GM12874 (cell line): ENCODE measurements at regions not wholly inside any gene's neighbourhood (a gene's known extent, or its start where the extent isn't known, plus 50 kb on each side); places are given as distances from the start of the nearest gene placed in this dataset.

ENCODE experiments used
- CTCF ChIP-seq: IDR thresholded peaks from 2 replicates; pipeline ENCODE4 v1.5.1; 2011; ENCODE audit warnings: low read depth, mild to moderate bottlenecking, control low read depth, low read length, moderate library complexity; ENCODE audit not compliant: insufficient read depth

DNA sequence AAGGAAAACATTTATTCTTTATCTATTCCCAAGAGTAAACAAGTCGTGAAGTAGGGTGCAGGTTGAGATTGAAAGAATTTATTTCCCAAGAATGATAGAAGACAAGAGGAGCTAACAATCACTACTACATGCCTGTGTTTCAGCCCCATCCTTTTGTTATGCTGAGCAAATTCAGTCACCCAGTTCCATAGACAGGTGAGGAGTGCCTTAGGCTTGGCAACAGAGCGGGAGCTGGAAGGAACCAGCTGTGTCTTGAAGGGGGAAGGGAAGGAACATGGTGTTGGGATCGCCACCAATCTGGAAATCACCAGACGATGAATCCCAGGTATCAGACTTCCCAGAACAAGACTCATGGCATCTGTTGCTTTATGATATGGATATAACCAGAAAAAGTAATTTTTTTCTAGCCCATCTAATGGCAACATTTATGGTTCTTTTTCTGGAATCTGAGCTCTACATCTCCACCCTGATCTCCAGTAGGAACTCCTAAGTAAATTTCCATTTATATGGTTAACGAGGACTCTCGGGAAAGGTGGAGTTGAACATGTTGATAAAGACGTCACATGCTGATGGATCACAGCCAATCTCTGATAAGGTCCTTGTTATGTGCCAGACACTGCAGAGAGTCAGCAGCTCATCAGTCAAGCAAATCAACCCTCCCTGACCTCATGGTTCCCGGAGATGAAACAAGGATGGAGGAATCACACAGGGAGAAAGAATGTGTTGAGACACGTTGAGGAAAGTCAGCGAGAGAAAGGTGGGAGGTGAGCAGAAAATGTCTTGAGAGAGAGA is 344.9 kb downstream of the SMOC2 start:
- no peak for TF ChIP-seq CTCF

- no peak for TF ChIP-seq CTCF
These were observed 343.4 kb downstream of the SMOC2 start for GRCh38 chr6:168784426-168784825.

DNA sequence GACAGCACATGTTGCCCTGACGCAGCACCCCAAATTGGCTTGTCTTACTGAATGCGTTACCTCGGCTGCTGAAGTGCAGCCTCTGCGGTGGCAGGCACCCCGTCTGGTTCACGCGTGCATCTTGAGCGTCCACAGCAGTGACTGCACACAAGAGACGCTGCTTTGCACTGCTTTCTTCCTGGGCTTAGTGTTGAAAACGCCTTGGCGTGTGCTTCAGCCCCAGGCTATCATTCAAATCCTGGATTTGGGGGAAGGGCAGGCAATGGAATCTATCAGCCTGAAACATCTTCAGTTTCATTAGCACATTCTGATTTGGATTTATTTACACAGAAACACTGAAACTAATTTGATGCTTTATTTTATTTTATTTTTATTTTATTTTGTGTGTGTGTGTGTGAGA is 342.7 kb downstream of the SMOC2 start:
- no peak for TF ChIP-seq CTCF

- no peak for TF ChIP-seq CTCF
These were observed 341.3 kb downstream of the SMOC2 start for GRCh38 chr6:168782187-168782751.

DNA sequence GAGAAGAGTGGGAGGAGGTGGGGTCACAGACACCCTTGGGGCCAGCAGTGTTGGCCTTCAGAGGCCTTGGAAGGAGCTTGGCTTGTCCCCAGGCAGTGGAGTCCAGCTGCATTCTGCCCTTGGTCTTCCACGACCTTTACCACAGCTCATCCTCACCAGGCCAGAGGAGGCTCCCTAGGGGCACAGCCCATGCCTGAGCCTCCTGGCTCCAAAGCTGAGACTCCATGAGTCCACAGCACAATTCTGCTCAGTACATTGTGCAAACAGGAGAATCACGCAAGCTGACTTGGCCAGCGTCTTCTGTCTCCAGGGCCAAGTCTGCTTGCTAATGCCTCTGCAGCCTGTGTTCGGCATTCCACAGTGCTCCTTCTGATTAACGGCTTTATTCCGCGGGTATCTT is 337.2 kb downstream of the SMOC2 start:
- no peak for TF ChIP-seq CTCF

DNA sequence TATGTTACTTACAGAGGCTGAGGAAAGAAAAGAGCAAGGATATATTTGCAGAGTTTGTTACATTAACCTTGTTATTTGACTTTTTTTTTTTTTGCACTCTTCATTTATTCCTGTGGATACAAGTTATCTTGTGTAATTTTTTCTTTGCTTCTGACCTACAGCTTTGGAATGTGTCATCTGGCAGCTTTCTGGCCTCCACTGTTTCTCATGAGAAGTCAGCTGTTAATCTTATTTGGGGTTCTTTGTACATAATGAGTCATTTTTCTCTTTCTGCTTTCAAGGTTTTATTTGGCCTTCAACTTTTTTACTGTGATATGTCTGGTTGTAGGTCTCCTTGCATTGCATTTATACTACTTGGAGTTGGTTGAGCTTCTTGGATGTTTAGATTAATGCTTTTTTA is 333.4 kb downstream of the SMOC2 start:
- no peak for TF ChIP-seq CTCF

- no peak for TF ChIP-seq CTCF
These were observed 332.8 kb downstream of the SMOC2 start for GRCh38 chr6:168773788-168774187.
